C4-2B (cell line): ENCODE measurements at regions not wholly inside any gene's neighbourhood (a gene's known extent, or its start where the extent isn't known, plus 50 kb on each side); places are given as distances from the start of the nearest gene placed in this dataset.

Source experiments
- CTCF ChIP-seq: fragments of 450-650 bp; conservative IDR thresholded peaks from 2 replicates; pipeline ENCODE4 v1.5.1; 2017; ENCODE audit warnings: mild to moderate bottlenecking
- ZFX ChIP-seq: fragments of 450-650 bp; IDR thresholded peaks from 2 replicates; pipeline ENCODE4 v1.6.1; 2017

DNA sequence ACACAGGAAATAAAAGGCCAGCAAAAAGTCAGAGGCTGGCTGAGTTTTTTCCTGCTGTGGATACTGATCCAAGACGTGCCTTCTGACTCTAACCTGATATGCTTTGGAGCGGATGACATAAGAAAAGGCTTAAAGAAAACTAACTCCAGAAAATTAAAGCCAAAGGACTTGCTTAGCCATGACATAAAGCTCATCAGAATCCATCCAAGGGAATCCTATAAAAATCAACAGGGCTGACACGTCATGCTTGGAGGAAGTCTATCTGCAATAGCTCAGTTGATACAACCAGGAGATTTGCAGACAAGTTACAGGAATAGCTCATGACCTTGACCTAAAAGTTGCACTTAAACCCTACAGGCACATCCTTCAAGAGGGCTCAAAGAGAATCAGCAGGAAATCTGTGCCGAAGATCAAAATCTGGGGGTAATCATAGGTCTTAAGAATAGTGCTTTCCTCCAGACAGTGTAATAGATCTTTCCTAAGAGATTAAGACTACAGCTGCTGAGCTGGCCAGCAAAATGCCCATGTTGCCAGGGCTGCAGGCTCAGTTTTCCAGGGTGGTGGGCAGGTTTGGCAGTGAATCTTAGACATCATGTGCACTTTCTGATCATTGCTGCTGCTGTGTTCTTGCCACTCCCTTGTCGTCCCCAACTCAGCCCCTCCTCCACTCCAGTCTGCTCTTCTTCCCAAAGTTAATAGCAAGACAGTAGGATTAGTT lies 111.5 kb upstream of the SVIL start:
- no peak for TF ChIP-seq CTCF
- no peak for TF ChIP-seq ZFX
